ENCODE measurements at regions not wholly inside any gene's neighbourhood (a gene's known extent, or its start where the extent isn't known, plus 50 kb on each side); places are given as distances from the start of the nearest gene placed in this dataset.

DNA sequence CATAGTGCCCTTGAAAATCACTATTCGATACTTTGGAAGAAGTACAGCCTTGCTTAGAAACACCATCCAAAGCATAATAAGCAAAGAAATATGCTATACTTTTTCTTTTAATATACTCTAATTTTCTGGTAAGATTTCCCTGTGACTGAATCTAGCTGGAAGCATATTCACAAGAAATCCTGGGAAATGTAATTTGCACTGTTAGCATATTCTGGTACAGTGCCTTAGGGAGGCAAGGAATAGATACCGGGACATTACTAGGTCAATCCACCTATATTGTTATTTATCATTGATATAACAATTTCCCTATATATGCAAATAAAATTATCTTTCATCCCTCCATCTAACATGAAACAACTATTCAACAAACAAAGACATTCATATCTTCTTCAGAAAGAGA is 1131.3 kb upstream of the PRR20A start:
- H3K4me3 ChIP-seq (ENCODE audit: low read length) = no peak overlapping the region
- H3K36me3 Mint-ChIP-seq = no peaks in the 10 kb centered on the region
- H3K4me3 Mint-ChIP-seq = no peak overlapping the region
- TF ChIP-seq, protein P1, sequence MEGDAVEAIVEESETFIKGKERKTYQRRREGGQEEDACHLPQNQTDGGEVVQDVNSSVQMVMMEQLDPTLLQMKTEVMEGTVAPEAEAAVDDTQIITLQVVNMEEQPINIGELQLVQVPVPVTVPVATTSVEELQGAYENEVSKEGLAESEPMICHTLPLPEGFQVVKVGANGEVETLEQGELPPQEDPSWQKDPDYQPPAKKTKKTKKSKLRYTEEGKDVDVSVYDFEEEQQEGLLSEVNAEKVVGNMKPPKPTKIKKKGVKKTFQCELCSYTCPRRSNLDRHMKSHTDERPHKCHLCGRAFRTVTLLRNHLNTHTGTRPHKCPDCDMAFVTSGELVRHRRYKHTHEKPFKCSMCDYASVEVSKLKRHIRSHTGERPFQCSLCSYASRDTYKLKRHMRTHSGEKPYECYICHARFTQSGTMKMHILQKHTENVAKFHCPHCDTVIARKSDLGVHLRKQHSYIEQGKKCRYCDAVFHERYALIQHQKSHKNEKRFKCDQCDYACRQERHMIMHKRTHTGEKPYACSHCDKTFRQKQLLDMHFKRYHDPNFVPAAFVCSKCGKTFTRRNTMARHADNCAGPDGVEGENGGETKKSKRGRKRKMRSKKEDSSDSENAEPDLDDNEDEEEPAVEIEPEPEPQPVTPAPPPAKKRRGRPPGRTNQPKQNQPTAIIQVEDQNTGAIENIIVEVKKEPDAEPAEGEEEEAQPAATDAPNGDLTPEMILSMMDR (IDR thresholded peaks at IDR 0.05) = no peak
- H3K27me3 ChIP-seq (ENCODE audit: control insufficient read depth, insufficient read depth, low read length) = no peaks in the 10 kb centered on the region
- ATAC-seq = no peak
- H3K4me1 ChIP-seq (ENCODE audit: control insufficient read depth, insufficient read depth, low read length) = no peaks in the 10 kb centered on the region
- H3K27me3 Mint-ChIP-seq (ENCODE audit: low read depth in 2 of 2) = no peaks in the 10 kb centered on the region
- WGBS (ENCODE audit: insufficient coverage) = 95% methylated on average over 2 of the region's 2 CpGs
- H3K9me3 Mint-ChIP-seq = peaks cover 5% of the 10 kb centered on the region in 2 donors
- no peak overlapping the region for H3K27ac Mint-ChIP-seq
- DNase-seq = no peak
- H3K9me3 ChIP-seq (ENCODE audit: control insufficient read depth, insufficient read depth, low read length) = peaks cover 2% of the 10 kb centered on the region
- H3K4me1 Mint-ChIP-seq = no peaks in the 10 kb centered on the region
- intact Hi-C loops (cut with micrococcal nuclease) = no loop called here
- H3K27ac ChIP-seq (ENCODE audit: low read length) = no peak overlapping the region
- H3K36me3 ChIP-seq (ENCODE audit: control insufficient read depth, insufficient read depth, low read length) = no peaks in the 10 kb centered on the region

DNA sequence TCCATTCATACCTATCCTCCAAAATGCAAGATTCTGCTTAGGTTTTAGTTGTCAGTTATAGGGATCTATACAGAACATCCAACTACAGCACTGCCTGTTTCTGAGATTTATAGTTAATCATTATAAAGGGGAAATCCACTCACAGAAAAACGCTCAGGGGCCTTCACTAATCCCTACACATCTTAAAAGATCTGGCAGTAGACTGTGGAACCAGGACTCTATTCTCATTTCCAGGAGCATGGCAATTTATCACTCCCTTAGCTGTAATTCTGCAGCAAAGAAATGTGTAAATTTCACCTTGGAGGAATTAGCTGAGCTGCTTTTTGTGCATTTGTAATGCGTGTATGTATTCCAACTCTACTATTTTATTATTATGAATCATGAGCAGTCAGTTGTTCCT is 1128.1 kb upstream of the PRR20A start:
- WGBS (ENCODE audit: insufficient coverage) = 77% methylated on average over 2 of the region's 2 CpGs
- H3K4me3 ChIP-seq (ENCODE audit: low read length) = no peak overlapping the region
- no peak for ATAC-seq
- Mint-ChIP-seq H3K4me1 (no peaks in the 10 kb centered on the region), H3K27me3 (ENCODE audit: low read depth in 2 of 2) (no peaks in the 10 kb centered on the region), H3K27ac (no peak overlapping the region), H3K4me3 (no peak overlapping the region), H3K36me3 (no peaks in the 10 kb centered on the region), H3K9me3 (peaks cover 2 to 15% of the 10 kb centered on the region in 2 donors)
- intact Hi-C loops (cut with micrococcal nuclease) = no loop called here
- DNase-seq = no peak
- no peaks in the 10 kb centered on the region for H3K27me3 ChIP-seq (ENCODE audit: control insufficient read depth, insufficient read depth, low read length)
- H3K9me3 ChIP-seq (ENCODE audit: control insufficient read depth, insufficient read depth, low read length) = peaks cover 2% of the 10 kb centered on the region
- TF ChIP-seq, protein P1 (IDR thresholded peaks at IDR 0.05) = no peak
- H3K4me1 ChIP-seq (ENCODE audit: control insufficient read depth, insufficient read depth, low read length) = no peaks in the 10 kb centered on the region
- no peaks in the 10 kb centered on the region for H3K36me3 ChIP-seq (ENCODE audit: control insufficient read depth, insufficient read depth, low read length)
- no peak overlapping the region for H3K27ac ChIP-seq (ENCODE audit: low read length)

DNA sequence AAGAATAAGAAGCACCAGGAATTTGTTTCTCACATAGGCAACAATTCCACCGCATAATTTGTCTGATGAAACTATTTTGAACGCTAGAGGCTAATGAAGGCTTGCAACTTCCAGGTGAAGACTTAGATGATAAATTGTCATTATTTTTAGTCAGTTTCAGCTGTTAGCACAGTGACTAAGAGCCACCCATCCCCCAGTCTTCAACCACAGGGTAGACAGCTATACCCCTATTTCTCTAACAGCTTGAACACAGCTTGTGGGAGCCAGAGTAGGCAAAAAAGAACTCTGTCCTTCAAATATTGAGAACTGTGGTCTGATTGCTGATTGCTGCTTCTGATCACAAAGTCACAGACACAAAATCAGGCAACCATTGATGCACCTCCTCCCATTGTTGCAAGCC is 1124.8 kb upstream of the PRR20A start:
- Histone ChIP-seq H3K27ac (ENCODE audit: low read length) (no peak overlapping the region), H3K9me3 (ENCODE audit: control insufficient read depth, insufficient read depth, low read length) (peaks cover 16% of the 10 kb centered on the region), H3K4me1 (ENCODE audit: control insufficient read depth, insufficient read depth, low read length) (no peaks in the 10 kb centered on the region), H3K36me3 (ENCODE audit: control insufficient read depth, insufficient read depth, low read length) (no peaks in the 10 kb centered on the region), H3K27me3 (ENCODE audit: control insufficient read depth, insufficient read depth, low read length) (no peaks in the 10 kb centered on the region), H3K4me3 (ENCODE audit: low read length) (no peak overlapping the region)
- Mint-ChIP-seq H3K4me1 (no peaks in the 10 kb centered on the region), H3K27me3 (ENCODE audit: low read depth in 2 of 2) (no peaks in the 10 kb centered on the region), H3K4me3 (no peak overlapping the region), H3K36me3 (peaks cover 5% of the 10 kb centered on the region), H3K27ac (no peak overlapping the region), H3K9me3 (peaks cover 10 to 25% of the 10 kb centered on the region in 2 donors)
- intact Hi-C loops (cut with micrococcal nuclease) = no loop called here
- ATAC-seq (no peak), DNase-seq (no peak)
- TF ChIP-seq, protein P1 (IDR thresholded peaks at IDR 0.05) = no peak
- WGBS (ENCODE audit: insufficient coverage) = 50% methylated on average over 2 of the region's 2 CpGs

DNA sequence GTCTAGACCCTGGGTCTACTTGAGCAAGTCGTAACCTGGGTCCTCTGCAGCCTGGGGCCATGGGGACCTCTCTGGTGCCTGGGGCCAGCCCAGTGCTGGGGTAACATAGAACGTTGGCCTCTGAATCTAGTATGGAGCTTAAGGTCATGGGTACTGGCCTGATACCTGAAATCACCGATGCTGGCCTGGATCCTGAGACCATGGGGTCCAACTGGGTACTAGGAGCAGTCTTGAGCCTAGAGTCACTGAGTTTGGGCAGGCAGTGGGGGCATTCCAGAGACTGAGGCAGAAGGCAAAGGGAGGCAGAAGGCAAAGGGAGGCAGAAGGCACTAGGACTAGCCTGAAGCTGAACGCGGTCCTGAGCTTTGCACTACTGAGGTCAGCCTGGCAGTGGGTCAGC is 1121.1 kb upstream of the PRR20A start:
- no peak for ATAC-seq
- H3K27me3 Mint-ChIP-seq (ENCODE audit: low read depth in 2 of 2) = no peaks in the 10 kb centered on the region
- H3K27ac Mint-ChIP-seq = no peak overlapping the region
- no peak overlapping the region for H3K4me3 Mint-ChIP-seq
- WGBS (ENCODE audit: insufficient coverage) = 90% methylated on average over 5 of the region's 5 CpGs
- Histone ChIP-seq H3K36me3 (ENCODE audit: control insufficient read depth, insufficient read depth, low read length) (no peaks in the 10 kb centered on the region), H3K4me3 (ENCODE audit: low read length) (no peak overlapping the region), H3K4me1 (ENCODE audit: control insufficient read depth, insufficient read depth, low read length) (no peaks in the 10 kb centered on the region), H3K9me3 (ENCODE audit: control insufficient read depth, insufficient read depth, low read length) (peaks cover 18% of the 10 kb centered on the region), H3K27ac (ENCODE audit: low read length) (no peak overlapping the region), H3K27me3 (ENCODE audit: control insufficient read depth, insufficient read depth, low read length) (no peaks in the 10 kb centered on the region)
- H3K36me3 Mint-ChIP-seq = peaks cover 5% of the 10 kb centered on the region
- DNase-seq = no peak
- H3K9me3 Mint-ChIP-seq = peaks cover 12 to 30% of the 10 kb centered on the region in 2 donors
- H3K4me1 Mint-ChIP-seq = no peaks in the 10 kb centered on the region
- intact Hi-C loops (cut with micrococcal nuclease) = no loop called here
- TF ChIP-seq, protein P1 (IDR thresholded peaks at IDR 0.05) = no peak
